Suprapubic skin (tissue), 4 donors: ENCODE measurements at regions not wholly inside any gene's neighbourhood (a gene's known extent, or its start where the extent isn't known, plus 50 kb on each side); places are given as distances from the start of the nearest gene placed in this dataset.

Source experiments
- DNase-seq, 2 donors: peaks; one replicate each; pipeline ENCODE4 v3.0.0-alpha.2; 2019; ENCODE audit warnings: low spot score in 2 of 2
- H3K27ac ChIP-seq: fragments of 200-600 bp; sonication (generic); one replicate; pipeline ENCODE4 v1.5.1; 2019
- H3K27me3 ChIP-seq: fragments of 200-600 bp; sonication (generic); one replicate; pipeline ENCODE4 v1.5.1; 2019
- H3K36me3 ChIP-seq: fragments of 200-600 bp; sonication (generic); one replicate; pipeline ENCODE4 v1.5.1; 2019
- H3K4me1 ChIP-seq: fragments of 200-600 bp; sonication (generic); one replicate; pipeline ENCODE4 v1.5.1; 2019
- H3K4me3 ChIP-seq: fragments of 200-600 bp; sonication (generic); one replicate; pipeline ENCODE4 v1.5.1; 2019; ENCODE audit warnings: mild to moderate bottlenecking
- H3K9me3 ChIP-seq: fragments of 200-600 bp; sonication (generic); one replicate; pipeline ENCODE4 v1.5.1; 2019
- EP300 ChIP-seq: sonication (generic); formaldehyde crosslinking; IDR thresholded peaks from one replicate; pipeline ENCODE4 v1.6.1; 2017; ENCODE audit warnings: antibody characterized with exemption
- POLR2A ChIP-seq, 2 donors: fragments of 450-650 bp; IDR thresholded peaks; one replicate each; pipeline ENCODE4 v1.6.1; 2017; ENCODE audit warnings: antibody characterized with exemption in 2 of 2, mild to moderate bottlenecking in 2 of 2, moderate library complexity in 2 of 2
- POLR2AphosphoS5 ChIP-seq, 3 donors: sonication (generic); formaldehyde crosslinking; IDR thresholded peaks; one replicate each; pipeline ENCODE4 v1.6.1; 2017; ENCODE audit warnings: antibody characterized with exemption in 3 of 3
- WGBS: methylation state at CpG from one replicate; pipeline ENCODE4 v1.1.5; 2018; 5-methylcytosine and 5-hydroxymethylcytosine counted together
- TF ChIP-seq, protein P1 (sequence below), 2 donors: fragments of 200-600 bp in 1 of 2; fragments of 450-650 bp in 1 of 2; sonication (generic) in 1 of 2; IDR thresholded peaks; one replicate each; pipeline ENCODE4 v1.5.1; 2016 to 2019; ENCODE audit warnings: antibody characterized with exemption in 2 of 2, mild to moderate bottlenecking in 1 of 2, moderate library complexity in 1 of 2

DNA sequence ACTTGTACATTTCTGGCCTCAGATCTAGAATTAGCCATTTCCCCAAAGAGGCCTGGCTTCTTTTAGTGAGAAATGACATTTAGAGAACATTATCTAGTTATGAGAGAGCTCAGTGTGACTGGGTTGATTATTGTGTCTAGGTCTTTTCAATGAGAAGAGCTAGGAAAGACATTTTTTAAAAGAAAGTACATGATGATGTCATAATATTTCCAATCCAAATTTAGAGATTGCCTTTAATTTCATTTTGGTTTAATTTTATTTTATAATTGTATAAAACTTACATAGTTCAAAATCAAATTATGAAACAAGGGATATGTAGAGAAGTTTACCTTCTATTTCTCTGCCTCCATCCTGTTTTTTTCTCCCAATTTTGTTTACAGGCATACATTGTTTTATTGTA is 354.9 kb downstream of the TMEM135 start:
- TF ChIP-seq EP300 (no peak), POLR2AphosphoS5 (IDR thresholded peaks at IDR 0.05) (no peak), POLR2A (IDR thresholded peaks at IDR 0.05) (no peak)
- TF ChIP-seq, protein P1, sequence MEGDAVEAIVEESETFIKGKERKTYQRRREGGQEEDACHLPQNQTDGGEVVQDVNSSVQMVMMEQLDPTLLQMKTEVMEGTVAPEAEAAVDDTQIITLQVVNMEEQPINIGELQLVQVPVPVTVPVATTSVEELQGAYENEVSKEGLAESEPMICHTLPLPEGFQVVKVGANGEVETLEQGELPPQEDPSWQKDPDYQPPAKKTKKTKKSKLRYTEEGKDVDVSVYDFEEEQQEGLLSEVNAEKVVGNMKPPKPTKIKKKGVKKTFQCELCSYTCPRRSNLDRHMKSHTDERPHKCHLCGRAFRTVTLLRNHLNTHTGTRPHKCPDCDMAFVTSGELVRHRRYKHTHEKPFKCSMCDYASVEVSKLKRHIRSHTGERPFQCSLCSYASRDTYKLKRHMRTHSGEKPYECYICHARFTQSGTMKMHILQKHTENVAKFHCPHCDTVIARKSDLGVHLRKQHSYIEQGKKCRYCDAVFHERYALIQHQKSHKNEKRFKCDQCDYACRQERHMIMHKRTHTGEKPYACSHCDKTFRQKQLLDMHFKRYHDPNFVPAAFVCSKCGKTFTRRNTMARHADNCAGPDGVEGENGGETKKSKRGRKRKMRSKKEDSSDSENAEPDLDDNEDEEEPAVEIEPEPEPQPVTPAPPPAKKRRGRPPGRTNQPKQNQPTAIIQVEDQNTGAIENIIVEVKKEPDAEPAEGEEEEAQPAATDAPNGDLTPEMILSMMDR (IDR thresholded peaks at IDR 0.05), result no peak
- H3K27ac ChIP-seq, result no peak overlapping the region
- H3K9me3 ChIP-seq, result no peaks in the 10 kb centered on the region
- H3K36me3 ChIP-seq, result no peaks in the 10 kb centered on the region
- no peaks in the 10 kb centered on the region for H3K4me1 ChIP-seq
- DNase-seq, result no peak
- no peak overlapping the region for H3K4me3 ChIP-seq
- H3K27me3 ChIP-seq, result no peaks in the 10 kb centered on the region

DNA sequence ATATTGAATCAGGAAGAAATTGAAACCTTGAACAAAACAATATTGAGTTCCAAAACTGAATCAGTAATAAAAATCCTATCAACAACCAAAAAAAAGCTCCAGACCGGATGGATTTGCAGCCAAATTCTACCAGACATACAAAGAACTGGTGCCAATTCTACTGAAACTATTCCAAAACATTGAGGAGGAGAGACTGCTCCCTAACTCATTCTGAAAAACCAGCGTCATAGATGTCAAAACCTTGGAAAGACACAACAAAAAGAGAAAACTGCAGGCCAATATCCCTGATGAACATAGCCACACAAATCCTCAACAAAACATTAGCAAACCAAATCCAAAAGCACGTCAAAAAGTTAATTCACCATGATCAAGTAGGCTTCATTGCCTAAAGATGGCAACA is 353.8 kb downstream of the TMEM135 start:
- no peaks in the 10 kb centered on the region for H3K36me3 ChIP-seq
- no peak for TF ChIP-seq POLR2AphosphoS5 (IDR thresholded peaks at IDR 0.05)
- no peak for TF ChIP-seq POLR2A (IDR thresholded peaks at IDR 0.05)
- TF ChIP-seq, protein P1 (IDR thresholded peaks at IDR 0.05), result no peak
- no peak for TF ChIP-seq EP300

DNA sequence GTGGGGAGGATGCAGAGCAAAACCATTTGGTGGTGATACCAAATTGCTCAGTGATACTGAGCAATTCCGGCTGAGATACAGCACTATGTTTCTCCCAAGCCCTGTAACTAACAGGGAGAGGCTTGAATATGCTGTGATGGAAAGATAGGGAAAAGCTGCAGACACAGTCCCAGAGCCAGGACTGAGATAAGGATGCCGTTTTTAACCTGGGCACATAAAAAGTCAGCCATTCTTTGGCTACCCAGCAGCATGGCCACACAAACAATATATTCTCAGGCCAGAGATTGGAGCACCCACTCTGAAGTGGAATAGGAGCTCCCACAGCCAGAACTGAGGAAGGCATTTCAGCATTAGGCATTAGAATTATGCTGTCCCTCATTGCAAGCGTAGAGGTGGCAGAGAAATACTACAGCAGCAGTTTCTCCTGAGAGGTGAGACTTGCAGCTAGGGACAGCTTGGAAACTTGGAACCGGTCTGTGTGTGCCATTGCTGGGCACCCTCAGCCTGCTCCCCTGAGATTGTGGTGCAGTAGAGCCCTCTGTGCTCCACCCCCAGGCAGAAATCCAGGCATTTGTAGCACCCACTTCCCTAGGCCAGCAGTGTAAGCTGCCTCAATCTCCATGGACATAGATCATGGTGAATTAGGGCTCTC is 346.5 kb downstream of the TMEM135 start:
- TF ChIP-seq POLR2A (IDR thresholded peaks at IDR 0.05), result no peak
- TF ChIP-seq, protein P1 (IDR thresholded peaks at IDR 0.05), result no peak
- TF ChIP-seq EP300, result no peak
- TF ChIP-seq POLR2AphosphoS5 (IDR thresholded peaks at IDR 0.05), result no peak
- 73% methylated on average over 4 of the region's 4 CpGs for WGBS
- H3K9me3 ChIP-seq, result no peaks in the 10 kb centered on the region

More for the DNA sequence above, 353.8 kb downstream of the TMEM135 start:
- Histone ChIP-seq H3K4me1 (no peaks in the 10 kb centered on the region), H3K27ac (no peak overlapping the region), H3K27me3 (no peaks in the 10 kb centered on the region), H3K9me3 (no peaks in the 10 kb centered on the region), H3K4me3 (no peak overlapping the region)
- WGBS, result 40% methylated on average over 3 of the region's 3 CpGs
- DNase-seq, result no peak

DNA sequence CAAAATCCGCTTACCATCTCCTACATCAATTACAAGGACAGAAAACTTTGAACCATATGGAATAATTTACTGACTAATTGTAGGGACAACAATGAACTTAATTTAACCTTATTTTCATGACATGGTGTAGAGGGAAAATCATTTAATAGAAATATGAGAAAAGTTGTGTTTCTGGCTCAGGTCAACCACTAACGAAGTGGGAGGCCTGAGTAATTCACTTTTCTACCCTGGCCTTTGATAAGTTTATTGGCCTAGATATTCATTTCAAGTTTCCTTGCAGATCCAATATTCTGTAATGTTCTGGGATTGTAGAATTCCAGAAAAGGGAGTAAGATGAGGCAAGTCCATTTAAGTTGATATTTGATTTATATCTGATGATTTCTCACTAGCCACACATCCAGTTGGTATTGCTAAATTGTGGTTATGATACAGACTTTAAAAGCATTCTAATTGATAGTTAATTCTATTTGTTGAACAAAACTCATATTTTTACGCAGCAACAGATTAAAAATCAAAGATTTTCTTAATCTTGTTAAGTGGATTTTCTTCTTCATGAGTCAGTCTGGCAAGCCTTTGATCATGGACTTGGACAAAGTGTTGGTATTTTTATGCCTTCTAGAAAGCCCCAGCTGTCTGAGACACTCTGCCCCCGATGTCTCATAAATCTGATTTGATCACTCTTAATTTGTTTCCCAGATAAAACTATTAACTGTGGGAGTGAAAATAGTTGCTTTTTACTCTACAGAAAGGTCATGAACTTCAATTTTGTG is 336.5 kb downstream of the TMEM135 start:
- no peaks in the 10 kb centered on the region for H3K27me3 ChIP-seq
- no peak for DNase-seq
- TF ChIP-seq POLR2AphosphoS5 (IDR thresholded peaks at IDR 0.05) (no peak), EP300 (no peak), POLR2A (IDR thresholded peaks at IDR 0.05) (no peak)
- TF ChIP-seq, protein P1 (IDR thresholded peaks at IDR 0.05), result no peak
- H3K4me3 ChIP-seq, result no peak overlapping the region
- no peak overlapping the region for H3K27ac ChIP-seq
- no peaks in the 10 kb centered on the region for H3K36me3 ChIP-seq
- no peaks in the 10 kb centered on the region for H3K4me1 ChIP-seq
- WGBS, result 51% methylated on average over 4 of the region's 4 CpGs
- H3K9me3 ChIP-seq, result no peaks in the 10 kb centered on the region

More for the DNA sequence above, 346.5 kb downstream of the TMEM135 start:
- Histone ChIP-seq H3K4me3 (no peak overlapping the region), H3K27me3 (no peaks in the 10 kb centered on the region), H3K36me3 (no peaks in the 10 kb centered on the region), H3K27ac (no peak overlapping the region), H3K4me1 (no peaks in the 10 kb centered on the region)
- DNase-seq, result no peak
